ENCODE measurements at regions not wholly inside any gene's neighbourhood (a gene's known extent, or its start where the extent isn't known, plus 50 kb on each side); places are given as distances from the start of the nearest gene placed in this dataset.

DNA sequence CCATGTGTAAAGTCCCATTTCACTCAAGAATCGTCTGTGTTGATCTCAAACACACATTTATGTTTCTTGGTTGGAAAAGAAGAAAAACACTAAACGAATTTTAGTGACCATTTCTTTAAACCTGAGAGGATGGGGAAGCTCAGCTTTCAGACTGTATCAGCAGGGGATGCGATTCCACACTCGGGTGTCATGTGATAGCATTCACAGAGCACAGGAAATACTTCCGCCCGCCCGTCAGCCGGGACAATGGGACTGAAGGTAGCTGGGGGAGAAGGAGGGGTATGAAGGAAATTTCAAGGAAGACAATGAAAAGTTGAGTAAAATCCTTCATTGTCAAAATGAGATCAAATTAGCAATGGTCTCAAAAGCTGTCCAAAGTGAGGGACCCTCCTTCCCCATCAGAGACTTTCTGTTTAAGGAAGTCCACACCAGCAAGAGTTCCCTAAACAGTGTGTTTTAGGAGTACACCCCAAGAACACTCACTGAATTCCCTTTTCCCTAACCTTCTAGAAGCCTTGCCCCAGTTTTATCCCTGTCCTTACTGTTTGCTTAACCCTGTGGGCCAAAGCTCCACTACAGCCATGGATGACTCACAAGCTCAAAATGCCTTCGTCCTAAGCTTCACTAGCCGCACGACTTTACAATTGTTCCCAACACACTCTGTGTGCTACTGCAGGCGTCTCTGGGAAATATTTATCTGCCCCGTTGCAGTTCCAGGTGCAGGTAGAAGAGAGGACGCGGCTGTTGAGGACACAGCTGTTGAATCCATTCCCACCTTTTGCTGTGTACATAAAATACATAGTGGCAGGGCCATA lies 51.4 kb upstream of the SIM2 start:
- H3K27ac ChIP-seq (ENCODE audit: low read depth, low read length, poor library complexity, severe bottlenecking), result no peak overlapping the region
- H3K36me3 ChIP-seq (ENCODE audit: insufficient read depth, low read length), result no peaks in the 10 kb centered on the region
- peak overlapping the region; percentile 25; the same call in 1 of the 2 replicates for H2AFZ ChIP-seq (ENCODE audit: low read length)
- no peaks in the 10 kb centered on the region for H4K20me1 ChIP-seq (ENCODE audit: insufficient read depth, low read length)
- H3K9me3 ChIP-seq (ENCODE audit: low read length), result no peaks in the 10 kb centered on the region
- no peak overlapping the region for H3K4me2 ChIP-seq (ENCODE audit: low read length)
- no peak overlapping the region for H3K4me3 ChIP-seq (ENCODE audit: low read depth, low read length, poor library complexity, severe bottlenecking)
- CTCF ChIA-PET (ENCODE audit: unreplicated experiment), result no interaction called here
- H3K9me2 ChIP-seq (ENCODE audit: insufficient read depth, low read length), result no peaks in the 10 kb centered on the region
- intact Hi-C loops (cut with micrococcal nuclease; ENCODE audit: unreplicated experiment), result no loop called here
- no peak for DNase-seq (ENCODE audit: low spot score)
- POLR2A ChIA-PET, result interaction anchor here (1.0 kb wide), 1 partner anchor 11 kb away, joined by 3 read pairs; no protein-coding TSS in a partner anchor
- BruUV-seq (replicated peaks), result no TSS peak
- TF ChIP-seq EZH2phosphoT487 (IDR thresholded peaks at IDR 0.05; ENCODE audit: borderline replicate concordance, low read depth, low read length), result no peak
- TF ChIP-seq, protein P1, sequence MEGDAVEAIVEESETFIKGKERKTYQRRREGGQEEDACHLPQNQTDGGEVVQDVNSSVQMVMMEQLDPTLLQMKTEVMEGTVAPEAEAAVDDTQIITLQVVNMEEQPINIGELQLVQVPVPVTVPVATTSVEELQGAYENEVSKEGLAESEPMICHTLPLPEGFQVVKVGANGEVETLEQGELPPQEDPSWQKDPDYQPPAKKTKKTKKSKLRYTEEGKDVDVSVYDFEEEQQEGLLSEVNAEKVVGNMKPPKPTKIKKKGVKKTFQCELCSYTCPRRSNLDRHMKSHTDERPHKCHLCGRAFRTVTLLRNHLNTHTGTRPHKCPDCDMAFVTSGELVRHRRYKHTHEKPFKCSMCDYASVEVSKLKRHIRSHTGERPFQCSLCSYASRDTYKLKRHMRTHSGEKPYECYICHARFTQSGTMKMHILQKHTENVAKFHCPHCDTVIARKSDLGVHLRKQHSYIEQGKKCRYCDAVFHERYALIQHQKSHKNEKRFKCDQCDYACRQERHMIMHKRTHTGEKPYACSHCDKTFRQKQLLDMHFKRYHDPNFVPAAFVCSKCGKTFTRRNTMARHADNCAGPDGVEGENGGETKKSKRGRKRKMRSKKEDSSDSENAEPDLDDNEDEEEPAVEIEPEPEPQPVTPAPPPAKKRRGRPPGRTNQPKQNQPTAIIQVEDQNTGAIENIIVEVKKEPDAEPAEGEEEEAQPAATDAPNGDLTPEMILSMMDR (conservative IDR thresholded peaks at IDR 0.05; ENCODE audit: low read length), result no peak
- H3K4me1 ChIP-seq (ENCODE audit: insufficient read depth, low read length, poor library complexity, severe bottlenecking), result no peaks in the 10 kb centered on the region
- no peaks in the 10 kb centered on the region for H3K79me2 ChIP-seq (ENCODE audit: insufficient read depth, low read depth, low read length)

All from OCI-LY7 (cell line).